H1 (cell line): ENCODE measurements at regions not wholly inside any gene's neighbourhood (a gene's known extent, or its start where the extent isn't known, plus 50 kb on each side); places are given as distances from the start of the nearest gene placed in this dataset.

ENCODE experiments used
- CTCF ChIA-PET: fragments of 300-600 bp; sonication (Branson Sonifier 250); formaldehyde crosslinking; loops from one replicate; lab custom pipeline; 2021; ENCODE audit not compliant: partially characterized antibody; lab: Charles Lee
- POLR2A ChIA-PET: fragments of 300-600 bp; sonication (Branson Sonifier 250); formaldehyde crosslinking; loops from one replicate; lab custom pipeline; 2021; ENCODE audit warnings: inconsistent platforms; ENCODE audit not compliant: partially characterized antibody; lab: Charles Lee
- DNase-seq, 2 experiments: peaks; one replicate each; pipeline versions ENCODE4 v3.0.0 to v3.0.0-alpha.2; 2010 to 2022; ENCODE audit warnings: low spot score in 2 of 2, low read depth in 1 of 2, mixed read lengths in 1 of 2
- FAIRE-seq: peaks from 2 replicates; lab custom pipeline; 2011; peaks lifted over from hg19 to GRCh38; lab: Jason Lieb, UNC
- H2AFZ ChIP-seq: 2 replicates; pipeline ENCODE4 v1.8.1; 2012; ENCODE audit warnings: low read length, inconsistent platforms
- H2AK5ac ChIP-seq: 2 replicates; pipeline ENCODE4 v1.6.1; 2013; ENCODE audit warnings: low read depth, low read length
- H2BK120ac ChIP-seq: replicated peaks from 2 replicates; pipeline ENCODE3; 2013; ENCODE audit warnings: low read depth, low read length, inconsistent platforms
- H2BK12ac ChIP-seq: 2 replicates; pipeline ENCODE4 v1.6.1; 2013; ENCODE audit warnings: low read depth, low read length
- H2BK15ac ChIP-seq: 2 replicates; pipeline ENCODE4 v1.6.1; 2013; ENCODE audit warnings: low read length
- H2BK20ac ChIP-seq: 2 replicates; pipeline ENCODE4 v1.6.1; 2013; ENCODE audit warnings: low read length
- H2BK5ac ChIP-seq: 2 replicates; pipeline ENCODE4 v1.6.1; 2013; ENCODE audit warnings: low read depth, low read length
- H3K14ac ChIP-seq: 2 replicates; pipeline ENCODE4 v1.6.1; 2013; ENCODE audit warnings: inconsistent platforms; ENCODE audit not compliant: insufficient read length
- H3K18ac ChIP-seq: 2 replicates; pipeline ENCODE4 v1.6.1; 2013; ENCODE audit warnings: low read length; ENCODE audit errors: extremely low read depth
- H3K23ac ChIP-seq: 2 replicates; pipeline ENCODE4 v1.6.1; 2013; ENCODE audit warnings: inconsistent platforms; ENCODE audit not compliant: insufficient read length
- H3K23me2 ChIP-seq: 2 replicates; pipeline ENCODE4 v1.6.1; 2013; ENCODE audit warnings: low read depth, low read length
- H3K27ac ChIP-seq: 2 replicates; pipeline ENCODE4 v1.6.1; 2011; ENCODE audit warnings: low read depth, low read length, inconsistent platforms
- H3K27me3 ChIP-seq, 4 experiments: replicated peaks in 1 of 4; 1 replicate in 1 of 4; 2 replicates in 3 of 4; pipeline versions ENCODE4 v1.6.1 to v1.8.1; 2011 to 2013; ENCODE audit warnings: low read length in 3 of 4, mild to moderate bottlenecking in 3 of 4, inconsistent platforms in 2 of 4, mixed read lengths in 2 of 4, moderate library complexity in 1 of 4; ENCODE audit not compliant: control insufficient read depth in 3 of 4, insufficient read depth in 3 of 4; ENCODE audit errors: extremely low read depth in 1 of 4
- H3K36me3 ChIP-seq, 4 experiments: 2 replicates each; pipeline versions ENCODE4 v1.6.1 to v1.8.1; 2011 to 2013; ENCODE audit warnings: mild to moderate bottlenecking in 4 of 4, low read length in 3 of 4, moderate library complexity in 2 of 4, control low read depth in 1 of 4, inconsistent platforms in 1 of 4; ENCODE audit not compliant: insufficient read depth in 4 of 4, control insufficient read depth in 2 of 4
- H3K4ac ChIP-seq: replicated peaks from 2 replicates; pipeline ENCODE3; 2013; ENCODE audit warnings: low read length, low read depth, mixed read lengths, inconsistent platforms; ENCODE audit not compliant: insufficient read length
- H3K4me1 ChIP-seq, 4 experiments: replicated peaks in 1 of 4; 1 replicate in 1 of 4; 2 replicates in 3 of 4; pipeline versions ENCODE4 v1.6.1 to v1.8.1; 2011 to 2013; ENCODE audit warnings: low read length in 3 of 4, inconsistent platforms in 2 of 4, mixed read lengths in 1 of 4; ENCODE audit not compliant: insufficient read depth in 4 of 4, control insufficient read depth in 3 of 4
- H3K4me2 ChIP-seq, 2 experiments: 2 replicates each; pipeline versions ENCODE4 v1.6.1 to v1.8.1; 2011 to 2013; ENCODE audit warnings: low read depth in 2 of 2, low read length in 2 of 2, control low read depth in 1 of 2, inconsistent platforms in 1 of 2, mild to moderate bottlenecking in 1 of 2; ENCODE audit not compliant: insufficient read depth in 1 of 2
- H3K4me3 ChIP-seq, 4 experiments: fragments of 200-600, 300-600 bp in 1 of 4; sonication (generic), shearing (Covaris generic), sonication (Bioruptor Twin) in 1 of 4; 2 replicates each; pipeline versions ENCODE4 v1.5.1 to v1.8.1; 2011 to 2016; ENCODE audit warnings: low read length in 4 of 4, low read depth in 3 of 4, control low read depth in 2 of 4, inconsistent platforms in 2 of 4, mild to moderate bottlenecking in 2 of 4, mixed read lengths in 1 of 4, moderate library complexity in 1 of 4; ENCODE audit not compliant: insufficient read depth in 2 of 4; ENCODE audit errors: extremely low read depth in 1 of 4
- H3K56ac ChIP-seq: replicated peaks from 2 replicates; pipeline ENCODE3; 2013; ENCODE audit warnings: low read depth, mild to moderate bottlenecking, mixed read lengths, low read length, inconsistent platforms; ENCODE audit not compliant: insufficient read length
- H3K79me1 ChIP-seq: 2 replicates; pipeline ENCODE4 v1.6.1; 2013; ENCODE audit warnings: low read depth, low read length, control low read depth
- H3K79me2 ChIP-seq, 2 experiments: 2 replicates each; pipeline versions ENCODE4 v1.6.1 to v1.8.1; 2012 to 2013; ENCODE audit warnings: low read length in 2 of 2, mild to moderate bottlenecking in 2 of 2, inconsistent platforms in 1 of 2; ENCODE audit not compliant: insufficient read depth in 2 of 2, control insufficient read depth in 1 of 2
- H3K9ac ChIP-seq, 4 experiments: replicated peaks in 1 of 4; 1 replicate in 1 of 4; 2 replicates in 3 of 4; pipeline versions ENCODE4 v1.6.1 to v1.8.1; 2011 to 2013; ENCODE audit warnings: low read depth in 3 of 4, low read length in 3 of 4, control low read depth in 2 of 4, mild to moderate bottlenecking in 2 of 4, moderate library complexity in 2 of 4, inconsistent platforms in 1 of 4; ENCODE audit errors: extremely low read depth in 1 of 4
- H3K9me3 ChIP-seq, 2 experiments: 2 replicates each; pipeline versions ENCODE4 v1.6.1 to v1.8.1; 2012 to 2013; ENCODE audit warnings: mild to moderate bottlenecking in 2 of 2, moderate library complexity in 2 of 2, control low read depth in 1 of 2, inconsistent platforms in 1 of 2, low read depth in 1 of 2, low read length in 1 of 2, mixed read lengths in 1 of 2; ENCODE audit not compliant: insufficient read depth in 2 of 2
- H4K20me1 ChIP-seq, 2 experiments: replicated peaks in 1 of 2; 2 replicates each; pipeline versions ENCODE3 to v1.8.1; 2011 to 2013; ENCODE audit warnings: inconsistent platforms in 2 of 2, low read length in 2 of 2, mild to moderate bottlenecking in 1 of 2; ENCODE audit not compliant: insufficient read depth in 2 of 2, control insufficient read depth in 1 of 2
- H4K5ac ChIP-seq: 2 replicates; pipeline ENCODE4 v1.6.1; 2013; ENCODE audit warnings: low read length, low read depth, mixed read lengths, inconsistent platforms; ENCODE audit not compliant: insufficient read length
- H4K8ac ChIP-seq: 2 replicates; pipeline ENCODE4 v1.8.0; 2013; ENCODE audit warnings: mild to moderate bottlenecking, moderate library complexity, low read length, inconsistent platforms; ENCODE audit not compliant: insufficient read depth; ENCODE audit errors: extremely low read depth
- H4K91ac ChIP-seq: replicated peaks from 2 replicates; pipeline ENCODE3; 2013; ENCODE audit warnings: low read length, mixed read lengths, inconsistent platforms; ENCODE audit not compliant: insufficient read length
- CBX5 ChIP-seq: fragments of 300-800, 300-1000 bp; sonication (generic); IDR thresholded peaks from 2 replicates; pipeline ENCODE4 v1.7.1; 2016; ENCODE audit warnings: antibody characterized with exemption, low read length, low read depth
- EGR1 ChIP-seq: IDR thresholded peaks from 2 replicates; pipeline ENCODE4 v1.6.1; 2011; ENCODE audit warnings: low read depth, low read length, borderline replicate concordance
- KDM4A ChIP-seq: IDR thresholded peaks from one replicate; pipeline ENCODE4 v1.7.1; 2012; ENCODE audit warnings: low read depth, mild to moderate bottlenecking, moderate library complexity, low read length, inconsistent platforms; ENCODE audit not compliant: severe bottlenecking
- WGBS, 2 experiments: shearing (Covaris generic) in 1 of 2; methylation state at CpG; one replicate each; pipeline versions ENCODE4 v1.1.6 to v1.1.7; 2013 to 2015; ENCODE audit warnings: low lambda C conversion rate in 2 of 2, mixed read lengths in 2 of 2, inconsistent platforms in 1 of 2, low coverage in 1 of 2, missing lambda C conversion rate in 1 of 2; ENCODE audit not compliant: insufficient replicate concordance in 2 of 2, insufficient coverage in 1 of 2, insufficient read length in 1 of 2; ENCODE audit errors: extremely low coverage in 1 of 2, missing lambda C conversion rate in 1 of 2; 5-methylcytosine and 5-hydroxymethylcytosine counted together

GRCh38 chr1:209443975-209444651 is 139.4 kb upstream of the CAMK1G start:
- Histone ChIP-seq H4K8ac (no peak overlapping the region), H3K27me3 (no peaks in the 10 kb centered on the region), H3K79me2 (no peaks in the 10 kb centered on the region), H2BK5ac (no peak overlapping the region), H3K4ac (no peak overlapping the region), H2BK120ac (no peak overlapping the region), H2BK15ac (no peak overlapping the region), H3K4me1 (no peaks in the 10 kb centered on the region), H3K9ac (no peak overlapping the region), H2AK5ac (no peak overlapping the region), H4K20me1 (no peaks in the 10 kb centered on the region), H3K23ac (no peak overlapping the region), H3K4me3 (no peak overlapping the region), H2BK20ac (no peak overlapping the region), H3K79me1 (no peaks in the 10 kb centered on the region), H3K18ac (no peak overlapping the region), H2AFZ (no peak overlapping the region), H2BK12ac (no peak overlapping the region), H3K56ac (no peak overlapping the region), H3K4me2 (no peak overlapping the region), H3K27ac (no peak overlapping the region), H4K91ac (no peak overlapping the region), H3K36me3 (no peaks in the 10 kb centered on the region), H4K5ac (no peak overlapping the region), H3K23me2 (no peaks in the 10 kb centered on the region), H3K9me3 (0 out of 4 replicates have a peak, but pooled peaks cover 0 to 2% of the 10 kb centered on the region in 2 experiments), H3K14ac (no peak overlapping the region)
- CTCF ChIA-PET, result interaction anchor here (0.7 to 1.4 kb wide), 6 partner anchors 7 to 195 kb away, joined by 3 to 6 read pairs (median 4); no protein-coding TSS in a partner anchor
- 91% methylated on average over 3 of the region's 3 CpGs; no CpG with 5 or more reads in 1 of the 2 experiments for WGBS, 2 experiments
- POLR2A ChIA-PET, result interaction anchor here (1.6 kb wide), 1 partner anchor 11 kb away, joined by 4 read pairs; no protein-coding TSS in a partner anchor
- DNase-seq (no peak), FAIRE-seq (no peak)
- no peak for TF ChIP-seq EGR1
- TF ChIP-seq CBX5, result no peak
- no peak for TF ChIP-seq KDM4A
